NCI-H69 (cell line): ENCODE measurements at regions not wholly inside any gene's neighbourhood (a gene's known extent, or its start where the extent isn't known, plus 50 kb on each side); places are given as distances from the start of the nearest gene placed in this dataset.

Experiments used
- DNase-seq: peaks from one replicate; lab custom pipeline; 2025; lab: John Stamatoyannopoulos, UW

- DNase-seq, result no peak
Measured at GRCh38 chr4:3668825-3669552, 97.2 kb upstream of the ADRA2C start.

GRCh38 chr4:3667258-3667657 is 98.9 kb upstream of the ADRA2C start:
- DNase-seq, result no peak

GRCh38 chr4:3666263-3666662 is 99.9 kb upstream of the ADRA2C start:
- no peak for DNase-seq

GRCh38 chr4:3665360-3665891 is 100.8 kb upstream of the ADRA2C start:
- no peak for DNase-seq

DNA sequence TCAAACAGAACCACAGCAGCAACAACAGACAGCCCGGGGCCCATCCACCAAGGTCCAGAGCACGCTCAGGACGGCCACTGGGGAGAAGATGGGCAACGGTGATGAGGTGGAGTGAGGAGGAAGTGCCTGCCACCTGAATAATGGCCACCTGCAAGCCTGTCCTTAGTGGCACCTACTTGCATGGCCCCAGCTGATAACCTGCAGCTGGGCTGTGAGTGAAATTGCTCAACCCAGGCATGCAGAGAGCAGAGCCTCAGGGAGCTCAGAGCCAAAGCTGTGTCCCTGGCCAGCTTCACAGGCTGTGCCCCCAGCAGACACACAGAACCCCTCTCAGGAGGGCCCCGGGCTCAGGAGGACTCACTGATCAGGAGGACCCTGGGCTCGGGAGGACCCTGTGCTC is 102.4 kb upstream of the ADRA2C start:
- DNase-seq, result no peak

DNA sequence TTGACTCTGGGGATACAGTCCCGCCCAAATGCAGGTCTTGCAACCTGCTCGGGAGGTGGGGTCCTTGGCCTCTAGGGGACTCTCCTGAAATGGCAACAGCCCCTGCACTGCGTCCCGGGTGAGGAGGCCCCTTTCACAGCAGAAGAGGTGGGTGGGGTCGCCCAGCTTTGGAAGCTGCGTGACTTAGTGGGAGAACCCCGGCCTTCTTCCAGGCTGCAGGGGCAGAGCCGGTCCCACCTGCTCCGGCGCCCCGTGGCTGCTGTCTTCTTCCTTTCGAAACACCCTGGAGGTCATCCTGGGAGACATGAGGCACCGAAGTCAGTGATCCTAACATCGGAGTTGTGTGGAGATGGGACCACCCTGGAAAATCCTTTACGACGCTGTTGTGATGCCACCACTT is 103.7 kb upstream of the ADRA2C start:
- DNase-seq, result no peak

DNA sequence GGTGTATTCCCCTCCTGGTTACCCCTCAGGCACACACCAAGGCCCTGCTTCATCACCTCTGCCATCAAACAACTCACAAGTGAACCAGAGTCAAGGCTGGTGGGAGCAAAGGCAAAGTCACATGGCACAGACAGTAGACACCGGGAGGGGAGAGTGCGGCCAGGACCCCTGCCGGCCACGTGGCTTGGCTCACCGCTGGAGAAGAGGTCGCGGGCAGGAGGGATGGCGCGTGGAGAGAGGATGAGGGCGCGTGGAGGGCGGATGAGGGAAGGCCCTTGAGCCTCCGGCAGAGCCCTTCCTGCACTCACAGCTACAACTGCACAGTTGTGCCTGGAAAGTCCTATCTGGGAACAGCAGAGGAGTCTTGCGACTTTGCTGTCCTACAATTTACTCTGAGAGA is 104.2 kb upstream of the ADRA2C start:
- no peak for DNase-seq

GRCh38 chr4:3660928-3661515 is 105.2 kb upstream of the ADRA2C start:
- no peak for DNase-seq

GRCh38 chr4:3660086-3660927 is 105.9 kb upstream of the ADRA2C start:
- DNase-seq, result peak; percentile 69

- DNase-seq, result no peak
Measured at GRCh38 chr4:3659131-3659530, 107.1 kb upstream of the ADRA2C start.

GRCh38 chr4:3658530-3658913 is 107.7 kb upstream of the ADRA2C start:
- peak; percentile 54 for DNase-seq

DNA sequence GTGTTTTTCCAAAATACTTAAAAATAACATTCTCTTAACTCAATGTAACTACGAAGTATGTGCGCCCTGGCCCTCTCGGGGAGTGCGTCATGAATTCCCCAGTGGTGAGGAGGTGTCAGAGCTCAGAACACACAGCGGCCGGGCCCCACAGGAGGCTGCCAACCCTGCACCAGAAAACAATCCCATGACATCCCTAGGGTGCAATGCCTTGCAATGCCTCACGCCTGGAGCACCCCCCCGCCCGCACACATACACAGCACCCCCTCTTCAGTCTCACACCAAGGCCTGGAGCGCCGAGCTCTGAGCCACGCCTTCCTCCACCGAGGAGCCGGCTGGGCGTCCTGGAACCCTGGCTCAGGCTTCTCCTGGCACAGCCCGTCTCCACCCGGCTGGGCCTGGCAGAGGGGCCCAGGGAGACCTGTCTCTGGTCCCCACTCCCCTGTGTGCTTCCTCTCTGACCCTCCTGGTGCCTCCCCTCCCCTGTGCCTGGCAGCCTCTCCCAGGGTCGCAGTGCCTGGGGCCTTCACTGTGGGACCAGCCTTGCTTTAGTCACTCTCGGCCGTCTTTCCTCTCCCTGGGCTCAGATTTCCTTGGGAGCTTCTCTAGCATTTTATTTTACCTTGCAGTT is 108.2 kb upstream of the ADRA2C start:
- no peak for DNase-seq

GRCh38 chr4:3656416-3657356 is 109.5 kb upstream of the ADRA2C start:
- peak; percentile 53 for DNase-seq

DNA sequence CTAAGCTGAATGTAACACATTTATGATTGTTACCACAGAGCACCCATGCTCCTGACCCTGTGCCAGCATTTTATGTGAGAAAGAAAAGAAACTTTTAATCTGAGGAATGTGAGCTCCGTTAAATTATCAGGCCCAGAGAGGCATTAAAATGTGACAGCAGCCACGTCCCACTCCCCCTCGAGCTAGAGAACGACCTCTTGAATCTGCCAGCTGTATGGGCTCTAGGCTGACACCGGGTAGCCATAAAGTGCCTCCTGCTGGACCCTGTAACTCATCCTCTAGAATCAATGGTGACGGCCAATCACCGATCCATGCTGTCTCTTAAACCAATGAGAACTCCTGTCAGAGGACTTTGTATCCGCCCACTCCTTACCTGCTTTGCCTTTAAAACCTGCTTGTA is 110.2 kb upstream of the ADRA2C start:
- peak; percentile 32 for DNase-seq

DNA sequence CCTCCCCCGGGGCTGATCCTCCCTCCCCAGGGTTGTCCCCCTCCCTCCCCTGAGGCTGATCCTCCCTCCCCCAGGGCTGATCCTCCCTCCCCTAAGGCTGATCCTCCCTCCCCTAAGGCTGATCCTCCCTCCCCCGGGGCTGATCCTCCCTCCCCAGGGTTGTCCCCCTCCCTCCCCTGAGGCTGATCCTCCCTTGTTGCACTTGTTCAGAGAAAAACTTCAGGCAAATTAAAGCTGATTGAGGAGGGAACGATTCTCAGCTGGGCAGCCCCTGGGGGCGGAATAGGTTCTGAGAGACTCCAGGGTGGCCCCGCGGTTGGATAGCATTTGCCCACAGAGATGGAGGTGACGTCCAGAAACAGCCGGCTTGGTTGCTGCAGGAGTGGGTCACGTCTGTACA is 110.7 kb upstream of the ADRA2C start:
- DNase-seq, result peak; percentile 13

DNA sequence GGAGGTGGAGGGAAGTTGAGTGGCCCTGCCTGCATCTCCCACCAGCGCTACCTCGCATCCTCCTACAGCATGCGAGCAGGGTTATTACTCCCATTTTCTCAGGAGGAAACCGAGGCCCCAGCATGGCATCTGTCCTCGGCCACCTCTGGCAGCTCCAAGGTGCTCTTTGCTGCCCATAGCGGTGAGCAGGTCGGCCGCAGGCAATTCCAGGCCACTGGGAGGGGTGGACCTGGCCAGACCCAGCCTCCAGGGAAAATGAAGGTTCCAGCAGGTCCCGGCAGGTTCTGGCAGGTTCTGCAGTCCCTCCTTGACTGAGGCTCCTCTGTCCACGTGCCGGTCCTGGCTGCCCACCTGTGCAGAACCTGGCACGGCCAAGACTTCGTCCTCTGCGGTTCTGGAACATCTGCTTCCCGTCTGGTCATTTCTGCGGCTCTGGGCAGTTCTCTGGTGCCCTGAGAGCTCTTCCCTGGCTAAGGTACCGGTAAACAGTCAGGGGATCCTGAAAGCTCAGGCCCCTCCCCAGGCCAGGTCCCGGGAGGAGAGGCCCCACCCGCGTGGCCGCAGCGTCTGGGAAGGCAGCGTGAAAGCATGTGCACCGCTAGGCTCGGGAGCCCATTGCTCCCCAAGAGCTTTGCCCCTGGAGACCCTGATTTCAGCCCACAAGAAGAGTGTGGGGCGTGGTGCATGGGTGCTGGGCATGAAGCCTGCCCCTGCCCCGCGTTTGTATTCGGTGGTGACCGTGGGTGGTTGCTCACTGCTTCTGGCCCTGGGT is 112.0 kb upstream of the ADRA2C start:
- no peak for DNase-seq

GRCh38 chr4:3652586-3652985 is 113.6 kb upstream of the ADRA2C start:
- no peak for DNase-seq

DNA sequence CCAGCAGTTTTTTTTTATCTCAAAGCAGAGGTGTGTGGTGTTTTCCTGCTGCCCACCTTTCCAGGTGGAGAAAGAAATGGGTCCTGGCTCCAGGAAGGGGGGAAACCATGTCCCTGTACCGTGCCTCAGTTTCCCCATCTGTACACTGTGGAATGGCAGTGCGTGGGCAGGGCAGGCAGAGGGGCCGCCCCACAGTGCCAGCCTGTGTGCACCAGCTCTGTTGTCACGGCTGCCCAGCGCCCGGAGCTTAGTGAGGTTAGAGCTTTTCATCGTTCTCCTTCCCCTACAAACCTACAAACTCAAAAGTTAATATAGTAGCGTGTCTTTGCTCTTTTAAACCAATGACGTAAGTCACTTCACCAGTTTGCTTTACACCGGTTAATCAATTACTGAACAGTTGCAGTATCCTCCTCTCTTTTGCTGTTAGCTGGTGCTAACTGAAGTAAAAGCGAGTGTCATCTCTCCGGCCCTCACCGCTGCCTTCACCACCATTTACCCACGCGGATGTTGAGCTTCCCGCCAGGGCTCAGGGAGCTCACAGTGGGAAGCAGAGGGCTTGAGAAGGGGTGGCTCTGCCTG is 114.8 kb upstream of the ADRA2C start:
- DNase-seq, result no peak

- no peak for DNase-seq
Measured at GRCh38 chr4:3649491-3649890, 116.7 kb upstream of the ADRA2C start.

DNA sequence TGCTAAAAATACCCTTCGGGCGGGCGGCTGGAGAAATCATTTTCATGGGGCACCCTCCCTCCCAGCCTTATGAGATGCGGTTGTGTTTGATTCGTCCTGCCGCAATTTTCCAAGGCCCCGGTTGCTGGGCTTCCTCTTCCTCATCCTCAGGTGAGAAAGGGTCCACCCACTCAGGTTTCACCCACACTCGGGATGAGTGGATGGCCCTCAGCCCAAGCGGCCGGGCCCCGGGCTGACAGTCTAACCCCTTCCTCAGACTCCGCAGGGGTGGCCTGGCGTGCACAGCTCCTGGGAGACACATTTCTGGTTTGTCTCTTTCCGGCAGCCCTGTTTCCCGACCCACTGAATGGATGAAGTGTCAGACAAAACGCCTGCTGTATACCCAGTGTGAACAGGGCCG is 116.5 kb upstream of the LRPAP1 start:
- DNase-seq, result no peak
